Heart left ventricle (tissue), 16 donors: ENCODE measurements at regions not wholly inside any gene's neighbourhood (a gene's known extent, or its start where the extent isn't known, plus 50 kb on each side); places are given as distances from the start of the nearest gene placed in this dataset.
"Not testable (repeated sequence)": the region's sequence is repeated elsewhere in the genome, so short reads cannot be mapped to it uniquely, and the experiment has no call there.

Experiments used
- ATAC-seq, 4 donors: fragments of 200-7000 bp; cut with Tn5 transposase; one replicate each; pipeline ENCODE4 v1.9.1; 2020 to 2022; ENCODE audit warnings: moderate library complexity in 4 of 4, mild to moderate bottlenecking in 3 of 4, moderate number of reproducible peaks in 1 of 4
- DNase-seq, 5 donors: peaks; one replicate each; pipeline ENCODE4 v3.0.0-alpha.2; 2020
- H3K27ac ChIP-seq, 12 donors: fragments of 200-600 bp; sonication (generic) in 4 of 12; one replicate each; pipeline versions ENCODE4 v1.5.0 to v1.8.0; 2016 to 2022; ENCODE audit warnings: mild to moderate bottlenecking in 2 of 12
- H3K27me3 ChIP-seq, 9 donors: fragments of 200-600 bp; sonication (generic) in 2 of 9; one replicate each; pipeline versions ENCODE4 v1.5.1 to v1.8.0; 2016 to 2022; ENCODE audit warnings: mild to moderate bottlenecking in 3 of 9
- H3K36me3 ChIP-seq, 9 donors: fragments of 200-600 bp; sonication (generic) in 2 of 9; one replicate each; pipeline versions ENCODE4 v1.5.0 to v1.8.0; 2018 to 2022; ENCODE audit warnings: mild to moderate bottlenecking in 2 of 9
- H3K4me1 ChIP-seq, 12 donors: fragments of 200-600 bp; sonication (generic) in 4 of 12; one replicate each; pipeline versions ENCODE4 v1.5.0 to v1.8.0; 2016 to 2022; ENCODE audit warnings: mild to moderate bottlenecking in 3 of 12
- H3K4me3 ChIP-seq, 12 donors: fragments of 200-600 bp; sonication (generic) in 4 of 12; one replicate each; pipeline versions ENCODE4 v1.5.0 to v1.8.0; 2017 to 2022; ENCODE audit warnings: mild to moderate bottlenecking in 9 of 12, moderate library complexity in 4 of 12
- H3K9me3 ChIP-seq, 12 donors: fragments of 200-600 bp; sonication (generic) in 4 of 12; one replicate each; pipeline versions ENCODE4 v1.5.0 to v1.8.0; 2016 to 2022; ENCODE audit warnings: mild to moderate bottlenecking in 1 of 12
- CTCF ChIP-seq, 12 donors: fragments of 200-600 bp; sonication (generic) in 4 of 12; IDR thresholded peaks; one replicate each; pipeline versions ENCODE4 v1.5.0 to v1.8.0; 2018 to 2022; ENCODE audit warnings: antibody characterized with exemption in 12 of 12, mild to moderate bottlenecking in 5 of 12
- POLR2A ChIP-seq, 2 donors: fragments of 450-650 bp; IDR thresholded peaks; one replicate each; pipeline ENCODE4 v1.6.1; 2017; ENCODE audit warnings: antibody characterized with exemption in 2 of 2, mild to moderate bottlenecking in 2 of 2, moderate library complexity in 2 of 2
- WGBS, 4 donors: extraction: QIAGEN DNeasy Blood & Tissue Kit in 2 of 4; methylation state at CpG; one replicate each; pipeline versions ENCODE4 v1.1.5 to v1.1.7; 2013 to 2018; 5-methylcytosine and 5-hydroxymethylcytosine counted together
- intact Hi-C, 10 donors: fragments of 100-400 bp; cut with DNase I; formaldehyde crosslinking; loops; one replicate each; pipeline versions ENCODE4 v1.11.1 to v1.14.2; 2022
- donor health status: ischemic (EF 13 %, LVEDD 7.1; RV severe dilation, severe dysfunction).
- donor health status: healthy with polysubstance abuse.
- donor health status: DM: no; HTN: yes; CAD: no.
- donor health status: DM: no; HTN: no; CAD: no.
- donor health status: ischemic (EF 25% LVEDD 6.9; RV normal size, moderate dysfunction).
- donor health status: ischemic (EF 25% LVEDD 5.7; RV mildly dilated, moderate dysfunction).
- donor health status: healthy.
- donor health status: DM: yes; HTN: yes; CAD: no.
- donor health status: ischemic (EF 35%, LVEDD 5.7; RV mildly dilated, moderate dysfunction).
- donor health status: nonischemic (EF 11% LVEDD 7.7; RV severe dilation, severe dysfunction).
- donor health status: DM: yes; HTN: yes; CAD: no.
- donor health status: PGD.
- donor health status: ischemic (EF 29% LVEDD 5.4; RV normal size, mild dysfunction).
- donor health status: nonischemic (EF 23%, LVEDD 6.1; RV moderate dilation, normal function).

GRCh38 chr4:138334346-138335016 lies 92.3 kb upstream of the SLC7A11 start:
- H3K4me1 ChIP-seq: no peaks in the 10 kb centered on the region
- no peaks in the 10 kb centered on the region for H3K36me3 ChIP-seq
- no peak overlapping the region for H3K4me3 ChIP-seq
- no peaks in the 10 kb centered on the region for H3K9me3 ChIP-seq
- ATAC-seq: no peak
- no peak overlapping the region for H3K27ac ChIP-seq
- intact Hi-C loops: no loop called here
- no peaks in the 10 kb centered on the region for H3K27me3 ChIP-seq
- no peak for DNase-seq
- WGBS, 4 donors: 85 to 94% (median 91%) methylated on average over 9 of the region's 9 CpGs
- TF ChIP-seq POLR2A (IDR thresholded peaks at IDR 0.05) (no peak), CTCF (IDR thresholded peaks at IDR 0.05) (no peak)

DNA sequence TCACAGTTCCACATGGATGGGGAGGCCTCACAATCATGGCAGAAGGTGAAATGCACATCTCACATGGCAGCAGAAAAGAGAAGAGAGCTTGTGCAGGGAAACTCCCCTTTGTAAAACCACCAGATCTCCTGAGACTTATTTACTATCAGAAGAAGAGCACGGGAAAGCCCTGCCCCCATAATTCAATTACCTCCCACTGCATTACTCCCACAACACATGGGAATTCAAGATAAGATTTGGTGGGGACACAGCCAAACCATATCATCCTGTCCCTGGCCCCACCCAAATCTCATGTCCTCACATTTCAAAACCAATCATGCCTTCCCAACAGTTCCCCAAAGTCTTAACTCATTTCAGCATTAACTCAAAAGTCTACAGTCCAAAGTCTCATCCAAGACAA lies 90.3 kb upstream of the SLC7A11 start:
- H3K36me3 ChIP-seq, H3K9me3 ChIP-seq, H3K4me3 ChIP-seq, DNase-seq, ATAC-seq, H3K4me1 ChIP-seq, intact Hi-C loops, H3K27ac ChIP-seq, H3K27me3 ChIP-seq: not testable (repeated sequence)
- 40 to 64% (median 53%) methylated on average over 1 of the region's 1 CpG for WGBS, 4 donors

GRCh38 chr4:138330531-138330930 lies 88.4 kb upstream of the SLC7A11 start:
- WGBS, 4 donors: 39 to 64% (median 43%) methylated on average over 2 of the region's 2 CpGs
- H3K4me3 ChIP-seq: no peak overlapping the region
- ATAC-seq: no peak

DNA sequence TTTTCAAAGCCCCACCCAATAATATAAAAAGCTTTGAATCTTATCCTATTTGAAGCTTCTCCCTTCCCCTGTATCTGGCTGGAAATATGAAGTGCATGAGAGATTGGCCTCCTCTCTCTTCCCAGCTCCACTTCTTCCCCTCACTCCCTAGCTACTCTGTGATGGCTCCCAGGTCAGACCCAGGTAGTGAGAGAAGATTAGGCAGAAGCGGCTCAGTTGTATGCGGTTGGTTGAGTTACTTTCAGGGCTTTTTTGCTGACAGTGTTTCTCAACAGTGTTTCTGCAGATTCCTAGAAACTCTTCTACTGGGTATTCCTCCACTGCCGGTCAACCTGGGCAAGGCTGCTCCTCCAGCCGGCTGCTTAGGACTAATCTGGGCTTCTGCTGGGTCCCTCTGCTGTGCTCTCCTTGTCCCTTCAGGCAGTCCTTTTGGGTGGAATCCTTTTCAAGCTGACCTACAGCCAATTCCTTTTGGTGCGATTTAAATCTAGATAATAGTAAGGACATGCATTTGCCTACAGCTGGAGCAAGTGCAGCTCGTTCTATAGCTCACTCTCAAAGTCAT lies 87.4 kb upstream of the SLC7A11 start:
- no peaks in the 10 kb centered on the region for H3K4me1 ChIP-seq
- DNase-seq (no peak), ATAC-seq (no peak)
- WGBS, 4 donors: 80 to 91% (median 86%) methylated on average over 6 of the region's 6 CpGs
- no peaks in the 10 kb centered on the region for H3K36me3 ChIP-seq
- TF ChIP-seq CTCF (IDR thresholded peaks at IDR 0.05) (no peak), POLR2A (IDR thresholded peaks at IDR 0.05) (no peak)
- no peak overlapping the region for H3K27ac ChIP-seq
- H3K9me3 ChIP-seq: no peaks in the 10 kb centered on the region
- no peak overlapping the region for H3K4me3 ChIP-seq
- H3K27me3 ChIP-seq: no peaks in the 10 kb centered on the region
- intact Hi-C loops: no loop called here

More at GRCh38 chr4:138330531-138330930, 88.4 kb upstream of the SLC7A11 start:
- DNase-seq: no peak
- intact Hi-C loops: no loop called here
- Histone ChIP-seq H3K4me1 (no peaks in the 10 kb centered on the region), H3K9me3 (no peaks in the 10 kb centered on the region), H3K36me3 (no peaks in the 10 kb centered on the region), H3K27ac (no peak overlapping the region), H3K27me3 (no peaks in the 10 kb centered on the region)
- no peak for TF ChIP-seq CTCF (IDR thresholded peaks at IDR 0.05)
- TF ChIP-seq POLR2A (IDR thresholded peaks at IDR 0.05): no peak

DNA sequence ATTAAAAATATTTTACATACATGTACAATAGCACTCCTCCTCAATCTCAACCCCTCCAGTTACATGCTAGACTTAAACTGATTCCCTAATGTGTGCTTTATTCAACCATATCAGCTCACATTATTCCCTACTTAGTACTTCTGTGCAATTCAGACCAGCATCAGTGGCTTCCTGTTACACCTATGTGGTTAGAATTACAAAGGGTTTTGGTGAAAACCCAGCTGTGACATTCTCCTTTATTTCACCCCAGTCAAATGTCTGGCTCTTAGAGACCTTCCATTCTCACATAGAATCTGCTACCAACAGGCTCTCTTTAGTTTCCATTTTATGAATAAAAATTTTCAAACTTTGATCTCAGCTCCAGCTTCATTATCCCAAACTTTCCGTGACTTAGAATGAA lies 85.2 kb upstream of the SLC7A11 start:
- 93 to 95% (median 94%) methylated on average over 1 of the region's 1 CpG for WGBS, 4 donors
- ATAC-seq: no peak
- H3K4me3 ChIP-seq: no peak overlapping the region

More for the DNA sequence above, 85.2 kb upstream of the SLC7A11 start:
- no peaks in the 10 kb centered on the region for H3K9me3 ChIP-seq
- no peaks in the 10 kb centered on the region for H3K36me3 ChIP-seq
- DNase-seq: no peak
- intact Hi-C loops: no loop called here
- H3K4me1 ChIP-seq: no peaks in the 10 kb centered on the region
- TF ChIP-seq POLR2A (IDR thresholded peaks at IDR 0.05) (no peak), CTCF (IDR thresholded peaks at IDR 0.05) (no peak)
- no peak overlapping the region for H3K27ac ChIP-seq
- no peaks in the 10 kb centered on the region for H3K27me3 ChIP-seq
